IMR-90 (cell line): ENCODE measurements at regions not wholly inside any gene's neighbourhood (a gene's known extent, or its start where the extent isn't known, plus 50 kb on each side); places are given as distances from the start of the nearest gene placed in this dataset.

ENCODE experiments used
- MXI1 ChIP-seq: IDR thresholded peaks from 2 replicates; pipeline ENCODE4 v1.6.1; 2012; ENCODE audit warnings: low read depth, mild to moderate bottlenecking, low read length, moderate library complexity, borderline replicate concordance
- POLR2A ChIP-seq: IDR thresholded peaks from 2 replicates; pipeline ENCODE4 v1.6.1; 2012; ENCODE audit warnings: mild to moderate bottlenecking, low read depth, low read length
- TF ChIP-seq, protein P1 (sequence below): conservative IDR thresholded peaks from 2 replicates; pipeline ENCODE4 v1.5.1; 2012; ENCODE audit warnings: mild to moderate bottlenecking, low read depth, low read length, improper control_type of control experiment

DNA sequence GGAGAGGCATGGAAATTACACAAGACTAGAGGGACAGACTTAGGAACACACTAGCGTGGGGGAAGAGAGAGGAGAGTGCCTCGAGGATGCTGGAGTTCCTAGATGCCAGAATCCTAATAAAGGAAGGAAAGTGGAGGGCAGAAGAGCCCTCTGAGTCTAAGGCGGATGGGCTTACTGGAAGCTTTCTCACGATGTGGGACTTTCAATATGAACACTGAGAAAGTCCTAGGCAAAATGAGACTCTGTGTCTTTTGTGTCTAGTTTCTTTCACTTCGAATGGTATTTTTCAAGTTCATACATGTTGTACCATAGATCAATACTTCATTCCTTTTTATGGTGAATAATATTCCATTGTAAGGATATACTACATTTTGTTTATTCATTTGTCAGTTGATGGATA lies 239.4 kb downstream of the NSG2 start:
- TF ChIP-seq, protein P1, sequence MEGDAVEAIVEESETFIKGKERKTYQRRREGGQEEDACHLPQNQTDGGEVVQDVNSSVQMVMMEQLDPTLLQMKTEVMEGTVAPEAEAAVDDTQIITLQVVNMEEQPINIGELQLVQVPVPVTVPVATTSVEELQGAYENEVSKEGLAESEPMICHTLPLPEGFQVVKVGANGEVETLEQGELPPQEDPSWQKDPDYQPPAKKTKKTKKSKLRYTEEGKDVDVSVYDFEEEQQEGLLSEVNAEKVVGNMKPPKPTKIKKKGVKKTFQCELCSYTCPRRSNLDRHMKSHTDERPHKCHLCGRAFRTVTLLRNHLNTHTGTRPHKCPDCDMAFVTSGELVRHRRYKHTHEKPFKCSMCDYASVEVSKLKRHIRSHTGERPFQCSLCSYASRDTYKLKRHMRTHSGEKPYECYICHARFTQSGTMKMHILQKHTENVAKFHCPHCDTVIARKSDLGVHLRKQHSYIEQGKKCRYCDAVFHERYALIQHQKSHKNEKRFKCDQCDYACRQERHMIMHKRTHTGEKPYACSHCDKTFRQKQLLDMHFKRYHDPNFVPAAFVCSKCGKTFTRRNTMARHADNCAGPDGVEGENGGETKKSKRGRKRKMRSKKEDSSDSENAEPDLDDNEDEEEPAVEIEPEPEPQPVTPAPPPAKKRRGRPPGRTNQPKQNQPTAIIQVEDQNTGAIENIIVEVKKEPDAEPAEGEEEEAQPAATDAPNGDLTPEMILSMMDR, result no peak
- TF ChIP-seq POLR2A (no peak), MXI1 (no peak)
